ENCODE measurements at regions not wholly inside any gene's neighbourhood (a gene's known extent, or its start where the extent isn't known, plus 50 kb on each side); places are given as distances from the start of the nearest gene placed in this dataset.

GRCh38 chr14:51518711-51519110 is 133.0 kb upstream of the FRMD6 start:
- DNase-seq = no peak

- DNase-seq = no peak
Observed at GRCh38 chr14:51520087-51520486, 131.6 kb upstream of the FRMD6 start.

GRCh38 chr14:51521764-51522163 is 129.9 kb upstream of the FRMD6 start:
- DNase-seq = no peak

GRCh38 chr14:51523243-51523642 is 128.5 kb upstream of the FRMD6 start:
- no peak for DNase-seq

GRCh38 chr14:51525739-51526138 is 126.0 kb upstream of the FRMD6 start:
- DNase-seq = no peak

- no peak for DNase-seq
Observed at GRCh38 chr14:51527073-51527472, 124.6 kb upstream of the FRMD6 start.

GRCh38 chr14:51529736-51530135 is 122.0 kb upstream of the FRMD6 start:
- no peak for DNase-seq

GRCh38 chr14:51533160-51533559 is 118.5 kb upstream of the FRMD6 start:
- no peak for DNase-seq

GRCh38 chr14:51533872-51534553 is 117.7 kb upstream of the FRMD6 start:
- DNase-seq = no peak

GRCh38 chr14:51534610-51535011 is 117.1 kb upstream of the FRMD6 start:
- no peak for DNase-seq

GRCh38 chr14:51535443-51536044 is 116.2 kb upstream of the FRMD6 start:
- DNase-seq = no peak

GRCh38 chr14:51538973-51539372 is 112.7 kb upstream of the FRMD6 start:
- DNase-seq = no peak

- no peak for DNase-seq
Observed at GRCh38 chr14:51539571-51540037, 112.1 kb upstream of the FRMD6 start.

GRCh38 chr14:51540364-51540763 is 111.3 kb upstream of the FRMD6 start:
- no peak for DNase-seq

GRCh38 chr14:51544471-51544870 is 107.2 kb upstream of the FRMD6 start:
- no peak for DNase-seq

- no peak for DNase-seq
Observed at GRCh38 chr14:51544901-51545300, 106.8 kb upstream of the FRMD6 start.

- no peak for DNase-seq
Observed at GRCh38 chr14:51545396-51545795, 106.3 kb upstream of the FRMD6 start.

GRCh38 chr14:51546099-51546498 is 105.6 kb upstream of the FRMD6 start:
- no peak for DNase-seq

GRCh38 chr14:51546603-51547258 is 105.0 kb upstream of the FRMD6 start:
- DNase-seq = no peak

GRCh38 chr14:51547260-51547659 is 104.5 kb upstream of the FRMD6 start:
- peak; percentile 66 for DNase-seq

GRCh38 chr14:51547701-51548100 is 104.0 kb upstream of the FRMD6 start:
- DNase-seq = no peak

GRCh38 chr14:51548187-51548586 is 103.5 kb upstream of the FRMD6 start:
- no peak for DNase-seq

GRCh38 chr14:51550636-51551035 is 101.1 kb upstream of the FRMD6 start:
- DNase-seq = no peak

GRCh38 chr14:51552275-51552674 is 99.4 kb upstream of the FRMD6 start:
- DNase-seq = no peak

Data from eye (tissue), 1 donor.